ENCODE measurements at regions not wholly inside any gene's neighbourhood (a gene's known extent, or its start where the extent isn't known, plus 50 kb on each side); places are given as distances from the start of the nearest gene placed in this dataset.

GRCh38 chr18:75131381-75132000 is 77.4 kb downstream of the PTGR3 start:
- peaks cover 0 to 6% (median 0%) of the 10 kb centered on the region in 7 donors for H3K27me3 ChIP-seq (replicated peaks in 1 of 7)
- H3K27ac ChIP-seq: no peak overlapping the region
- peak overlapping the region in 3 of 8 donors; percentile 11 to 34 (median 27) for H3K4me3 ChIP-seq
- 59 to 87% (median 67%) methylated on average over 20 of the region's 20 CpGs for WGBS, 5 donors
- intact Hi-C loops (cut with DNase I; ENCODE audit: low total_unique reads): no loop called here
- no peaks in the 10 kb centered on the region for H3K36me3 ChIP-seq
- H3K9me3 ChIP-seq: no peaks in the 10 kb centered on the region
- DNase-seq: peak; percentile 66
- no peaks in the 10 kb centered on the region for H3K4me1 ChIP-seq
- TF ChIP-seq CTCF (IDR thresholded peaks at IDR 0.05 in 8 of 11, conservative IDR thresholded peaks at IDR 0.05 in 3 of 11) (no peak), POLR2AphosphoS5 (IDR thresholded peaks at IDR 0.05) (no peak), POLR2A (IDR thresholded peaks at IDR 0.05) (no peak)

- Histone ChIP-seq H3K9me3 (no peaks in the 10 kb centered on the region), H3K36me3 (no peaks in the 10 kb centered on the region), H3K4me3 (peak overlapping the region in 2 of 8 donors; percentile 11 to 27), H3K27ac (no peak overlapping the region), H3K4me1 (no peaks in the 10 kb centered on the region), H3K27me3 (replicated peaks in 1 of 7) (peaks cover 0 to 9% (median 0%) of the 10 kb centered on the region in 7 donors)
- intact Hi-C loops (cut with DNase I; ENCODE audit: low total_unique reads): no loop called here
- WGBS, 5 donors: 78 to 94% (median 87%) methylated on average over 13 of the region's 13 CpGs
- TF ChIP-seq POLR2A (IDR thresholded peaks at IDR 0.05) (no peak), POLR2AphosphoS5 (IDR thresholded peaks at IDR 0.05) (no peak), CTCF (IDR thresholded peaks at IDR 0.05 in 8 of 11, conservative IDR thresholded peaks at IDR 0.05 in 3 of 11) (peak in 1 of 11 experiments; percentile 18)
- peak; percentile 32 for DNase-seq
Measured at GRCh38 chr18:75130591-75131328, 78.2 kb downstream of the PTGR3 start.

DNA sequence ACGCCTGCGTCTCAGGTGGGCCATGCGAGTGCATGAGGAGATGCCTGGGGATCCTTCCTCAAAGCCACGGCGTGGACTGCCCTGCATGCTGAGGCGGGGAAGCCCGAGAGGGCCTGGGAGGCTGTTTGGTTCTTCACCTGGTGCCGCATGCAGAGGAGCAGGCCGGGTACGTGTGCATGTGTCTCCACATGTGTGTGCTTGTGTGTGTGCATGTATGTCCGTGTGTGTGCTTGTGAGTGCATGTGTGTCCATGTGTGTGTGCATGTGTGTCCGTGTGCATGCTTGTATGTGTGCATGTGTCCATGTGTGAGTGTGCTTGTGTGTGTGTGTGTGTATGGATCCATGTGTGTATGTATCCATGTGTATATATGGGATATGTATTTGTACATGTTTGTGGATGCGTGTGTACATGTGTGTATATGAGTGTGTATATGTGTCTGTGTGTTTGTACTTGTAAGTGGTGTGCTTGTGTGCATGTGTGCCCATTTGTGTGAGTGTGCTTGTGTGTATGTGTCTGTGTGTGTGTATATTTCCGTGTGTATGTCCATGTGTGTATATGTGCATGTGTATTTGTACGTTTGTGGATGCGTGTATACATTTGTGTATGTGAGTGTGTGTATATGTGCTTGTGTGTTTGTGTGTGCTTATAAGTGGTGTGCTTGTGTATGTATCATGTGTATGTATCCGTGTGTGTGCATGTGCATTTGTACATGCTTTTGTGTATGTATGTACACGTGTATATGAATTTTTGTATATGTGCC is 79.0 kb downstream of the PTGR3 start:
- intact Hi-C loops (cut with DNase I; ENCODE audit: low total_unique reads): no loop called here
- Histone ChIP-seq H3K27ac (no peak overlapping the region), H3K27me3 (replicated peaks in 1 of 7) (peaks cover 0 to 11% (median 0%) of the 10 kb centered on the region in 7 donors), H3K4me3 (no peak overlapping the region), H3K36me3 (no peaks in the 10 kb centered on the region), H3K9me3 (no peaks in the 10 kb centered on the region), H3K4me1 (no peaks in the 10 kb centered on the region)
- TF ChIP-seq POLR2AphosphoS5 (IDR thresholded peaks at IDR 0.05) (no peak), POLR2A (IDR thresholded peaks at IDR 0.05) (no peak), CTCF (IDR thresholded peaks at IDR 0.05 in 8 of 11, conservative IDR thresholded peaks at IDR 0.05 in 3 of 11) (peak in 1 of 11 experiments; percentile 6)
- peak; percentile 54 for DNase-seq
- WGBS, 5 donors: 88 to 99% (median 94%) methylated on average over 11 to 18 of the region's 18 CpGs

Measured in spleen (tissue), 11 donors.